Kidney (tissue), 13 donors: ENCODE measurements at regions not wholly inside any gene's neighbourhood (a gene's known extent, or its start where the extent isn't known, plus 50 kb on each side); places are given as distances from the start of the nearest gene placed in this dataset.

ENCODE experiments used
- DNase-seq, 5 donors: peaks; one replicate each; pipeline ENCODE4 v3.0.0-alpha.2; 2013 to 2020
- FAIRE-seq: peaks from 2 replicates; lab custom pipeline; 2012; peaks lifted over from hg19 to GRCh38; lab: Jason Lieb, UNC
- H3K27ac ChIP-seq, 2 donors: one replicate each; pipeline ENCODE4 v1.7.0; 2013; ENCODE audit warnings: low read depth in 2 of 2, low read length in 2 of 2, inconsistent platforms in 1 of 2
- H3K27me3 ChIP-seq: one replicate; pipeline ENCODE4 v1.7.1; 2013; ENCODE audit warnings: low read length, inconsistent platforms; ENCODE audit not compliant: control insufficient read depth, insufficient read depth
- H3K36me3 ChIP-seq, 3 donors: one replicate each; pipeline versions ENCODE4 v1.7.0 to v1.7.1; 2013; ENCODE audit warnings: low read length in 3 of 3, control low read depth in 1 of 3, inconsistent platforms in 1 of 3; ENCODE audit not compliant: insufficient read depth in 3 of 3, control insufficient read depth in 2 of 3
- H3K4me1 ChIP-seq, 3 donors: one replicate each; pipeline versions ENCODE4 v1.7.0 to v1.7.1; 2013; ENCODE audit warnings: low read length in 3 of 3, inconsistent platforms in 1 of 3, low read depth in 1 of 3; ENCODE audit not compliant: control insufficient read depth in 2 of 3, insufficient read depth in 2 of 3
- H3K4me3 ChIP-seq, 3 donors: one replicate each; pipeline versions ENCODE4 v1.7.0 to v1.8.1; 2013; ENCODE audit warnings: low read length in 3 of 3, control low read depth in 1 of 3, inconsistent platforms in 1 of 3
- H3K9ac ChIP-seq, 3 donors: one replicate each; pipeline versions ENCODE4 v1.7.0 to v1.7.1; 2013; ENCODE audit warnings: low read length in 3 of 3, control low read depth in 1 of 3, inconsistent platforms in 1 of 3
- H3K9me3 ChIP-seq, 3 donors: one replicate each; pipeline versions ENCODE4 v1.7.0 to v1.7.1; 2013; ENCODE audit warnings: low read length in 3 of 3, control low read depth in 1 of 3, inconsistent platforms in 1 of 3; ENCODE audit not compliant: control insufficient read depth in 2 of 3, insufficient read depth in 1 of 3
- intact Hi-C: fragments of 100-400 bp; cut with DNase I; formaldehyde crosslinking; loops from one replicate; pipeline ENCODE4 v1.11.1; 2022
- TF ChIP-seq, protein P1 (sequence below): IDR thresholded peaks from 3 replicates; pipeline ENCODE4 v1.5.1; 2012; ENCODE audit warnings: mild to moderate bottlenecking, moderate library complexity, borderline replicate concordance; ENCODE audit not compliant: insufficient read depth; ENCODE audit errors: extremely low read depth
- donor health status: control.
- donor health status: control.
- donor health status: control.
- donor health status: control.
- donor health status: control.
- donor health status: DM: yes; HTN: yes; CAD: no.
- donor health status: Normal renal cell carcinoma (clear cell type).

DNA sequence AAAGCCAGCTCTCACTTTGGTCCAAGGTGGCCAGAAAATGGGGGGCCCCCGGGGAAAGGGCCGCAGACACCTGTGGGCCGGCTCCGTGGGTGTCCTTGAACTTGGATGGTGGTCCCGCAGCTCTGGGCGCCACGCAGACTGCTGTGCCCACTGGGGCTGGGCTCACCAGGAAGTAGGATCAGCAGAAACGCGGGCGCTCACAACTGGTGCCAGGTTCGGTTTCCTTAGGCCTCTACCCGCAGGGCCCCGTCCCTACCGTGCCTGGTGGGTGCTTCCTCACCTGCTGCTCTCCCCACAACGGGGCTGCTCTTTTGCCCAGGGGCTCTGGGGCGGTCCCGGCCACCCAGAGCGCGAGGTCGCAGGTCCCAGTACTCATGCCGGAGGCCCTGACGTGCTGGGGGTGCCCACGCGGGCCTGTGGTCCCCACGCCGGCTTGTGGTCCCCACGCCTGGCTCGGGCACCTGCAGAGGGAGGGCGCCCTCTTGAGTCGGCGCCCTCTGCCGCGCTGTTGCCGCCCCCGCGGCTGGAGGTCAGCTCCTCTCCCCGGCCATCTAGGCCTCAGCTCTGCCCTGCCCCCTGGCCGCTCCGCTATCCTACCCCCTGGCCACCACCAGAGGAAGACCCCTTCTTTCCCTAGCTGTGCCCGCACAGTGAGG is 1303.6 kb downstream of the UQCRFS1 start:
- no peak overlapping the region for H3K9ac ChIP-seq
- no peaks in the 10 kb centered on the region for H3K36me3 ChIP-seq
- no peaks in the 10 kb centered on the region for H3K4me1 ChIP-seq
- H3K4me3 ChIP-seq: no peak overlapping the region
- H3K9me3 ChIP-seq: no peaks in the 10 kb centered on the region
- no peak for DNase-seq
- intact Hi-C loops: no loop called here
- no peak for FAIRE-seq
- H3K27ac ChIP-seq: no peak overlapping the region
- H3K27me3 ChIP-seq: no peaks in the 10 kb centered on the region
- TF ChIP-seq, protein P1, sequence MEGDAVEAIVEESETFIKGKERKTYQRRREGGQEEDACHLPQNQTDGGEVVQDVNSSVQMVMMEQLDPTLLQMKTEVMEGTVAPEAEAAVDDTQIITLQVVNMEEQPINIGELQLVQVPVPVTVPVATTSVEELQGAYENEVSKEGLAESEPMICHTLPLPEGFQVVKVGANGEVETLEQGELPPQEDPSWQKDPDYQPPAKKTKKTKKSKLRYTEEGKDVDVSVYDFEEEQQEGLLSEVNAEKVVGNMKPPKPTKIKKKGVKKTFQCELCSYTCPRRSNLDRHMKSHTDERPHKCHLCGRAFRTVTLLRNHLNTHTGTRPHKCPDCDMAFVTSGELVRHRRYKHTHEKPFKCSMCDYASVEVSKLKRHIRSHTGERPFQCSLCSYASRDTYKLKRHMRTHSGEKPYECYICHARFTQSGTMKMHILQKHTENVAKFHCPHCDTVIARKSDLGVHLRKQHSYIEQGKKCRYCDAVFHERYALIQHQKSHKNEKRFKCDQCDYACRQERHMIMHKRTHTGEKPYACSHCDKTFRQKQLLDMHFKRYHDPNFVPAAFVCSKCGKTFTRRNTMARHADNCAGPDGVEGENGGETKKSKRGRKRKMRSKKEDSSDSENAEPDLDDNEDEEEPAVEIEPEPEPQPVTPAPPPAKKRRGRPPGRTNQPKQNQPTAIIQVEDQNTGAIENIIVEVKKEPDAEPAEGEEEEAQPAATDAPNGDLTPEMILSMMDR: no peak

DNA sequence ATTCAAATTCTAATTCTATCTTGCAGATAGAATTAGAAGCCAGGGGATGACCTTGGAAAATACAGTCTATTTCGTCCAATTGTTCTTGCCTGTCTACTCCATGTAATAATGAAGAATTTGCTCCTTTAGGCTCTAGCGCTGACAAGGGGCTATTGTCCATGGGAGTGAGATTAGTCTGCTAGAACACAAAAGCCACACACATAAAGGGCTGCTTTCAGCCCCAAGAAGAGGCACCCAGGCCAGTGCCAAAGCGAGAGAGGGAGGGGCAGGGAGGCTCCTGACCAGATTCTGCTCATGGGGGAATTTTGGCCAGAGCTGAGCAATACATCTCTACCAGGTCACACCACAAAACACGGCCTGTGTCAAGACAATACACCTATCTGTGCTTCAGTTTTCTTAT is 1306.9 kb downstream of the UQCRFS1 start:
- FAIRE-seq (no peak), DNase-seq (no peak)
- H3K36me3 ChIP-seq: no peaks in the 10 kb centered on the region
- H3K9ac ChIP-seq: no peak overlapping the region
- no peaks in the 10 kb centered on the region for H3K27me3 ChIP-seq
- TF ChIP-seq, protein P1: no peak
- intact Hi-C loops: no loop called here
- H3K27ac ChIP-seq: no peak overlapping the region
- no peaks in the 10 kb centered on the region for H3K9me3 ChIP-seq
- no peak overlapping the region for H3K4me3 ChIP-seq
- no peaks in the 10 kb centered on the region for H3K4me1 ChIP-seq

DNA sequence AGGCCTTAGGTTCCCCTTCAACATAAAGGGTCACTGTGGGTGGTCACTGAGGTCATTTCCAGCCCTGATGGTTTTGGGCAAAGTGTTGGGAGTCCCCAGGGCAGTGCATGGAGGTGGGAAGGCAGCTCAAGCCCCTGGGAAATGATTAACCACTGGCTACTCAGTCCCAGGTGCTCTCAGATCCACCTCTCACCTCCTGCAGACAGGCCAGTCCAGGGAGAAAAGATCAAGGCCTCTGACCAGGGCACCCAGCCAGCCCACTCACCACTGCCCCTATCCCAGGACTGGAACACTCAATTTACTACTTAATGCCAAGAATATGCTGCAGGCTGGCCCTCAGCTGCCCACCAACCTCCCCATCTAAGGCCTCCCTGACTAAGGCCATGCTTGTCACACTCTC is 1307.9 kb downstream of the UQCRFS1 start:
- H3K9me3 ChIP-seq: no peaks in the 10 kb centered on the region
- intact Hi-C loops: no loop called here
- H3K27ac ChIP-seq: no peak overlapping the region
- DNase-seq: no peak
- H3K27me3 ChIP-seq: no peaks in the 10 kb centered on the region
- no peaks in the 10 kb centered on the region for H3K4me1 ChIP-seq
- no peaks in the 10 kb centered on the region for H3K36me3 ChIP-seq
- TF ChIP-seq, protein P1: no peak
- H3K4me3 ChIP-seq: no peak overlapping the region
- H3K9ac ChIP-seq: no peak overlapping the region
- no peak for FAIRE-seq

DNA sequence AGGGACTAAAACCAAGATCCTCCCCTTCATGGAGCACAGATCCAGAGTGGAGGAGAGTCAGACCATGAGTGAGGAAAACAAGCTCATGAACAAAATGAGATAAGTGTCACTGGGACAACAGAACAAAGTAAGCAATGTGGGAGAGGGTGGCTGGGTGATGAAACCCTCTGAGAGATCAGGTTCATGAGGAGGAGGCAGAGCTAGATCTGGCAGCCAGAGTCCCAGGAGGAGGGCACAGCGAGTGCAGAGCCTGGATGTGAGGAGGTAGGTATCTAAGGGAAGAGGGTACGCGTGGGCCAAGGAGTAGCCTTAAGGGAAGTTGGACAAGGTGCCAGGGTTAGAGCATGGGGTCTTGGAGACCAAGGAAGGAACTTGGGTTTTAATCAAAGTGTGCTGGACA is 1311.9 kb downstream of the UQCRFS1 start:
- Histone ChIP-seq H3K27me3 (no peaks in the 10 kb centered on the region), H3K36me3 (no peaks in the 10 kb centered on the region), H3K4me3 (no peak overlapping the region), H3K9me3 (no peaks in the 10 kb centered on the region), H3K27ac (no peak overlapping the region), H3K9ac (no peak overlapping the region), H3K4me1 (no peaks in the 10 kb centered on the region)
- no peak for DNase-seq
- no peak for FAIRE-seq
- intact Hi-C loops: no loop called here
- TF ChIP-seq, protein P1: no peak
